ENCODE measurements at regions not wholly inside any gene's neighbourhood (a gene's known extent, or its start where the extent isn't known, plus 50 kb on each side); places are given as distances from the start of the nearest gene placed in this dataset.
A peak's percentile ranks its signal among the peaks of the same experiment; 100 is the strongest.

- H3K27ac ChIP-seq, result no peak overlapping the region
- no peak for DNase-seq
- no peak for TF ChIP-seq CTCF (IDR thresholded peaks at IDR 0.05)
- intact Hi-C loops (cut with DNase I), result no loop called here
- H3K4me1 ChIP-seq, result no peaks in the 10 kb centered on the region
- H3K9me3 ChIP-seq, result no peaks in the 10 kb centered on the region
- H3K4me3 ChIP-seq, result no peak overlapping the region
- H3K27me3 ChIP-seq (ENCODE audit: low read depth), result no peaks in the 10 kb centered on the region
- H3K36me3 ChIP-seq, result no peaks in the 10 kb centered on the region
- peak; percentile 24 to 56 for ATAC-seq
Observed at GRCh38 chr9:108727580-108728111, 128.1 kb downstream of the ACTL7B start.

DNA sequence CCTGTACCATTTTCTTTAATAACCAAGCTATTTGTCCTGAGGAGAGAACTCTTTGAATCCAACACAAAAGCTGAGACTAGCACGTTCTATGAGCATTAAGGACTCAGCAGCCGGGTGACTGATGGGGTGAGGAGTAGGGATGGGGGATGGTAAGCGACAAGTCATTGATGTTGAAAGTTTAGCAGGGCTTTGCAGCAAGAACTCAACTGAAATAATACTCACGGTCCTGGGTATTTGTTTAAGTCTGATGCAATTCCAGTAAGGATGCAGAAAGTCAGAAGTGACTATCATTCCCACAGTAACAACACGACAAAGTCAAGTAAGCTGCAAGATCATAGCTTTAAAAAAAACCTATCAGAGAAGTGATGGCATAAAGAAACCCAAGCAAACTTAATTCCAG, 131.1 kb downstream of the ACTL7B start:
- no peak overlapping the region for H3K27ac ChIP-seq
- intact Hi-C loops (cut with DNase I), result no loop called here
- H3K4me3 ChIP-seq, result no peak overlapping the region
- no peaks in the 10 kb centered on the region for H3K4me1 ChIP-seq
- DNase-seq (no peak), ATAC-seq (no peak)
- TF ChIP-seq CTCF (IDR thresholded peaks at IDR 0.05), result no peak
- no peaks in the 10 kb centered on the region for H3K27me3 ChIP-seq (ENCODE audit: low read depth)
- H3K9me3 ChIP-seq, result no peaks in the 10 kb centered on the region
- H3K36me3 ChIP-seq, result no peaks in the 10 kb centered on the region

DNA sequence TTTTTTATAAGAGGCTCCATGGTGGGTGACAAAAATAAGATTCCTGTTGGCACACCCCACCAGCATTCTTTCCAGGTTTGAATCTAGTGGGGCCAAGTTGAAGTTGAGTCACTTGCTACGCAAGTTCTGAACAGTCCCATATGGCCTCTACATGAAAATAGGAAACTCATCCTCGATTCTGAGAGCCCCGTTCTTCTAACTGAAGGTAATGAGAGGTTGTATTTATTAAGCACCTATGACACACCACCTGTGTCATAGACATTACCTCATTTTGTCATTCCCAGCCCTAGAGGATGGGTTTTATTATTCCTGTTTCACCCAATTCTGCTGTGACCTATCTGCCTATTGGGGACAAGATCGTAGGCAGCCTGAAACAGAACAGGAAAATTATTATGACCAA, 131.7 kb downstream of the ACTL7B start:
- no peak overlapping the region for H3K27ac ChIP-seq
- no peaks in the 10 kb centered on the region for H3K27me3 ChIP-seq (ENCODE audit: low read depth)
- H3K9me3 ChIP-seq, result no peaks in the 10 kb centered on the region
- ATAC-seq (no peak), DNase-seq (no peak)
- intact Hi-C loops (cut with DNase I), result no loop called here
- no peak overlapping the region for H3K4me3 ChIP-seq
- TF ChIP-seq CTCF (IDR thresholded peaks at IDR 0.05), result no peak
- no peaks in the 10 kb centered on the region for H3K36me3 ChIP-seq
- no peaks in the 10 kb centered on the region for H3K4me1 ChIP-seq

- ATAC-seq, result no peak
- no peaks in the 10 kb centered on the region for H3K9me3 ChIP-seq
- no peaks in the 10 kb centered on the region for H3K4me1 ChIP-seq
- no peaks in the 10 kb centered on the region for H3K27me3 ChIP-seq (ENCODE audit: low read depth)
- TF ChIP-seq CTCF (IDR thresholded peaks at IDR 0.05), result no peak
- H3K27ac ChIP-seq, result no peak overlapping the region
- DNase-seq, result no peak
- no peak overlapping the region for H3K4me3 ChIP-seq
- intact Hi-C loops (cut with DNase I), result no loop called here
- H3K36me3 ChIP-seq, result no peaks in the 10 kb centered on the region
Observed at GRCh38 chr9:108722396-108722795, 133.4 kb downstream of the ACTL7B start.

GRCh38 chr9:108720191-108720642, 135.6 kb downstream of the ACTL7B start:
- no peaks in the 10 kb centered on the region for H3K9me3 ChIP-seq
- no peak for TF ChIP-seq CTCF (IDR thresholded peaks at IDR 0.05)
- no peaks in the 10 kb centered on the region for H3K4me1 ChIP-seq
- H3K27ac ChIP-seq, result no peak overlapping the region
- H3K27me3 ChIP-seq (ENCODE audit: low read depth), result no peaks in the 10 kb centered on the region
- ATAC-seq (no peak), DNase-seq (no peak)
- no peak overlapping the region for H3K4me3 ChIP-seq
- no peaks in the 10 kb centered on the region for H3K36me3 ChIP-seq
- intact Hi-C loops (cut with DNase I), result no loop called here

DNA sequence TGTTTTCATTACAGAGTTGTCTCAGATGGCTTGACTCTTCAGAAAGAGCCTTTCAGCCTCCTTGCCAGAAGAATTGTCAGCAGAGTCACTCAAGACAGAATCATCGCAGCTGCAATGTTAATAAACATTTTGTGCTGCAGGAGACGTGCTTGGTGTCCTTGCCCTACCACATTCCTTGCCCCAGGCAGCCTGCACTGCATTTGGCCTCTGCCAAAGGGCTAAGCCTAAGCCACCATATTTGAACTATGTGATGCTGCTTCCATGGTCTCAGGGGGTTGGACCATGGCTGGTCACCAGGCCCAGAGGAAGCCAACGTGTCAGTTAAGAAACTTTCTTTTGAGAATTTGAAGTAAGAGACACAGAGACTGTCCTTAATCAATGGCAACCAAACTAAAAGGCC, 145.4 kb downstream of the ACTL7B start:
- intact Hi-C loops (cut with DNase I), result no loop called here
- Histone ChIP-seq H3K4me3 (no peak overlapping the region), H3K9me3 (no peaks in the 10 kb centered on the region), H3K27me3 (ENCODE audit: low read depth) (no peaks in the 10 kb centered on the region), H3K4me1 (no peaks in the 10 kb centered on the region), H3K27ac (no peak overlapping the region), H3K36me3 (no peaks in the 10 kb centered on the region)
- DNase-seq (no peak), ATAC-seq (no peak)
- TF ChIP-seq CTCF (IDR thresholded peaks at IDR 0.05), result no peak

All from lower lobe of right lung (tissue), 2 donors.